ENCODE measurements at regions not wholly inside any gene's neighbourhood (a gene's known extent, or its start where the extent isn't known, plus 50 kb on each side); places are given as distances from the start of the nearest gene placed in this dataset.

DNA sequence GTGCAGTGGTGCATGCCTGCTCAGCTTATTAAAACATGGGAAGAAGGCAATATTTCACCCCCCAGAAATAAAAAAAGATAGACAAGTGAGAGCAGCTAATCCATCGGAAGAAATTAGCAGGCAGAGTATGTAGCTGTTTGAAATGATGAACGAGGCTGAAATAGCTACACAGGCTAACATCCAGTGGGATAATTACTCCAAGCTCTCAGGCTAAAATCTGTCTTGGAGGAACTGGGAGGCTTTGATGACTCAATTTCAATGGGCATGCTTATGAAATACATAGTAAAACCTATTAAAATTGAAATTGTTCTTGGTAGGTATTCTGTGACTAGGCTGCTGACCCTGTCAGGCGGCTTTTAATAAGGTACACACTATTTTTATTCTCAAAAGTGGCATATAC, 84.1 kb upstream of the RRP15 start:
- H3K27ac ChIP-seq (ENCODE audit: low read depth in 1 of 2, low read length in 1 of 2) = no peak overlapping the region

DNA sequence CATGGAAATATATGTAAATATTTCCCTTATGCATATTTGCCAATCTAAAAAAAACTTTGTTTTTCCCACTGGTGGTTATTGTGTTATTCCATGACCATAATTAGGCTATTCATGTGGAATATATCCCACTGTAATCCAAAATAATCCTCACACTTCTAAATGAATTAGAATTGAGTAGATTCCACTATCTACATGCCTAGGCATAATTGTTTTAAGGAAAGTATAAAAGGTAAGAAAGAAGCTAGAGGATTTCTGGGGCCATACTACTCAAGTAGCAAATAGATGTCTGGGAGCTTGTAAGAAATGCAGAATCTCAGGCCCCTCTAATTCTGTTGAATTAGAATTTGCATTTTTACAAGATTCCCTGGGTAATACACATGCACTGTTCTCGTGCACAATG, 83.5 kb upstream of the RRP15 start:
- H3K27ac ChIP-seq (ENCODE audit: low read depth in 1 of 2, low read length in 1 of 2) = no peak overlapping the region
- no peaks in the 10 kb centered on the region for H3K4me1 ChIP-seq (ENCODE audit: control insufficient read depth in 2 of 2, insufficient read depth in 2 of 2, low read length in 2 of 2)
- H3K4me3 ChIP-seq (ENCODE audit: low read length in 2 of 2) = no peak overlapping the region
- WGBS = 86% methylated on average over 1 of the region's 1 CpG
- no peak for DNase-seq (ENCODE audit: low read depth in 6 of 9, low spot score in 9 of 9)
- H3K27me3 ChIP-seq (ENCODE audit: control insufficient read depth in 2 of 2, insufficient read depth in 1 of 2, low read length in 1 of 2) = no peaks in the 10 kb centered on the region
- no peaks in the 10 kb centered on the region for H3K36me3 ChIP-seq (ENCODE audit: control insufficient read depth in 2 of 2, insufficient read depth in 2 of 2, low read length in 1 of 2)
- no peaks in the 10 kb centered on the region for H3K9me3 ChIP-seq (ENCODE audit: control insufficient read depth in 2 of 2, insufficient read depth in 1 of 2, low read length in 1 of 2)

More for the DNA sequence above, 84.1 kb upstream of the RRP15 start:
- no peaks in the 10 kb centered on the region for H3K27me3 ChIP-seq (ENCODE audit: control insufficient read depth in 2 of 2, insufficient read depth in 1 of 2, low read length in 1 of 2)
- 89% methylated on average over 3 of the region's 3 CpGs for WGBS
- H3K4me3 ChIP-seq (ENCODE audit: low read length in 2 of 2) = no peak overlapping the region
- H3K36me3 ChIP-seq (ENCODE audit: control insufficient read depth in 2 of 2, insufficient read depth in 2 of 2, low read length in 1 of 2) = no peaks in the 10 kb centered on the region
- no peaks in the 10 kb centered on the region for H3K9me3 ChIP-seq (ENCODE audit: control insufficient read depth in 2 of 2, insufficient read depth in 1 of 2, low read length in 1 of 2)
- H3K4me1 ChIP-seq (ENCODE audit: control insufficient read depth in 2 of 2, insufficient read depth in 2 of 2, low read length in 2 of 2) = no peaks in the 10 kb centered on the region
- no peak for DNase-seq (ENCODE audit: low read depth in 6 of 9, low spot score in 9 of 9)

DNA sequence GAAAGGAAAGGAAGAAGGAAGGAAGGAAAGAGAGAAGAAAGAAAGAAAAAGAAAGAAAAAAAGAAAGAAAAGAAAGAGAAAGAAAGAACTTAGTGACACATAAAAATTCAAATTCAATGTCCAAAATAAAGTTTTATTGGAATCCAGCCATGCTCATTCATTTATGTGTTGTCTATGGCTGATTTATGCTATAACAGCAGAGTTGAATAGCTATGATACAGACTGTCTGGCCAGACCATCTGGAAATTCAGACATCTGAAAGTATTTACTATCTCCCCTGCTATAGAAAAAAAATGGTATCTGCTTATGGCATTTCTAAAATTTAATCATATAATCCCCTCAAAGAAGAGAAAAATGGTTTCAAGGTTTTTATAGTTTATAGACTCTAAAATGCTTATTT, 79.4 kb upstream of the RRP15 start:
- no peak for DNase-seq (ENCODE audit: low read depth in 6 of 9, low spot score in 9 of 9)
- no peaks in the 10 kb centered on the region for H3K36me3 ChIP-seq (ENCODE audit: control insufficient read depth in 2 of 2, insufficient read depth in 2 of 2, low read length in 1 of 2)
- H3K27ac ChIP-seq (ENCODE audit: low read depth in 1 of 2, low read length in 1 of 2) = no peak overlapping the region
- no peaks in the 10 kb centered on the region for H3K9me3 ChIP-seq (ENCODE audit: control insufficient read depth in 2 of 2, insufficient read depth in 1 of 2, low read length in 1 of 2)
- H3K4me1 ChIP-seq (ENCODE audit: control insufficient read depth in 2 of 2, insufficient read depth in 2 of 2, low read length in 2 of 2) = no peaks in the 10 kb centered on the region
- H3K27me3 ChIP-seq (ENCODE audit: control insufficient read depth in 2 of 2, insufficient read depth in 1 of 2, low read length in 1 of 2) = no peaks in the 10 kb centered on the region
- no peak overlapping the region for H3K4me3 ChIP-seq (ENCODE audit: low read length in 2 of 2)

- H3K27ac ChIP-seq (ENCODE audit: low read depth in 1 of 2, low read length in 1 of 2) = no peak overlapping the region
- H3K27me3 ChIP-seq (ENCODE audit: control insufficient read depth in 2 of 2, insufficient read depth in 1 of 2, low read length in 1 of 2) = no peaks in the 10 kb centered on the region
- no peaks in the 10 kb centered on the region for H3K9me3 ChIP-seq (ENCODE audit: control insufficient read depth in 2 of 2, insufficient read depth in 1 of 2, low read length in 1 of 2)
- H3K36me3 ChIP-seq (ENCODE audit: control insufficient read depth in 2 of 2, insufficient read depth in 2 of 2, low read length in 1 of 2) = no peaks in the 10 kb centered on the region
- no peak for DNase-seq (ENCODE audit: low read depth in 6 of 9, low spot score in 9 of 9)
- 89% methylated on average over 3 of the region's 3 CpGs for WGBS
- H3K4me1 ChIP-seq (ENCODE audit: control insufficient read depth in 2 of 2, insufficient read depth in 2 of 2, low read length in 2 of 2) = no peaks in the 10 kb centered on the region
- no peak overlapping the region for H3K4me3 ChIP-seq (ENCODE audit: low read length in 2 of 2)
These were observed 77.9 kb upstream of the RRP15 start for GRCh38 chr1:218207194-218207593.

- Histone ChIP-seq H3K36me3 (ENCODE audit: control insufficient read depth in 2 of 2, insufficient read depth in 2 of 2, low read length in 1 of 2) (no peaks in the 10 kb centered on the region), H3K4me3 (ENCODE audit: low read length in 2 of 2) (no peak overlapping the region), H3K4me1 (ENCODE audit: control insufficient read depth in 2 of 2, insufficient read depth in 2 of 2, low read length in 2 of 2) (no peaks in the 10 kb centered on the region), H3K27me3 (ENCODE audit: control insufficient read depth in 2 of 2, insufficient read depth in 1 of 2, low read length in 1 of 2) (no peaks in the 10 kb centered on the region), H3K27ac (ENCODE audit: low read depth in 1 of 2, low read length in 1 of 2) (no peak overlapping the region), H3K9me3 (ENCODE audit: control insufficient read depth in 2 of 2, insufficient read depth in 1 of 2, low read length in 1 of 2) (no peaks in the 10 kb centered on the region)
- DNase-seq (ENCODE audit: low read depth in 6 of 9, low spot score in 9 of 9) = no peak
- 87% methylated on average over 3 of the region's 3 CpGs for WGBS
These were observed 75.7 kb upstream of the RRP15 start for GRCh38 chr1:218209351-218209861.

DNA sequence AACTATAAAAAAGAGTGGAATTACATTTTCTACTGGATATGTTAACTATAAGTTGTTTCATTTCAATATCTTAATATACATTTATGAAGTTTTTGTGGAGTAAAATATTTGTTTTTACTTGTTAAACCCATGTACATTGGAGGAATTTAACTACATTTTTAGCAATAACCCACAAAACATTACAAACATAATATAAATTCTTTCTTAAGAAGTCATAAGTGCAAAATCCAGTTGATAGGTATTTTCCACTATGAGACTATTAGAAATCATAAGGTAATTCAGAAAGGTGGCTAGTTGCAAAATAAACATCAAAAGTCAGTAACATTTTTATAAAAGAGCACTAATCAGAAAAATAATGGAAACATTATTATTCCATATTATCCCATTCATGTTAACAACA, 73.9 kb upstream of the RRP15 start:
- Histone ChIP-seq H3K4me1 (ENCODE audit: control insufficient read depth in 2 of 2, insufficient read depth in 2 of 2, low read length in 2 of 2) (no peaks in the 10 kb centered on the region), H3K4me3 (ENCODE audit: low read length in 2 of 2) (no peak overlapping the region), H3K27ac (ENCODE audit: low read depth in 1 of 2, low read length in 1 of 2) (no peak overlapping the region), H3K27me3 (ENCODE audit: control insufficient read depth in 2 of 2, insufficient read depth in 1 of 2, low read length in 1 of 2) (no peaks in the 10 kb centered on the region), H3K9me3 (ENCODE audit: control insufficient read depth in 2 of 2, insufficient read depth in 1 of 2, low read length in 1 of 2) (no peaks in the 10 kb centered on the region), H3K36me3 (ENCODE audit: control insufficient read depth in 2 of 2, insufficient read depth in 2 of 2, low read length in 1 of 2) (no peaks in the 10 kb centered on the region)
- no peak for DNase-seq (ENCODE audit: low read depth in 6 of 9, low spot score in 9 of 9)

DNA sequence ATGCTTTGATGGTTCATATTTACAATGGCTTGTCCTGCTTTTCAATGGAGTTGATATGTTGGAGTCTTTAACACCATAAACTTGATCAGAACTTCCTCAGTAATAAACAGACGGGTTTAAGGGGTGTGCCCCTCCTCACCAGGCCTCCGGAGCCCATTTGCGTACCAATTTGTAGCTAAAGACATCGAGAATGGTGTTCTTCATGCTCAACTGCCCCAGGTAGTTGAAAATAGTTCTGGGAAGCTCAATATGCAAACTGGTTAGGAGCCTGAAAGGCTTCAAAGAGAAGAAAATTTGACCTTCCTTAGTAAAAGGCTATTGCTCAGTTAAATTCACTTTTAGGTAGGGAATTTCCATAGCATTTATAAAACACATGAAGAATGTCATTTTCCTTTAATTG, 68.1 kb upstream of the RRP15 start:
- no peaks in the 10 kb centered on the region for H3K4me1 ChIP-seq (ENCODE audit: control insufficient read depth in 2 of 2, insufficient read depth in 2 of 2, low read length in 2 of 2)
- DNase-seq (ENCODE audit: low read depth in 6 of 9, low spot score in 9 of 9) = no peak
- no peaks in the 10 kb centered on the region for H3K9me3 ChIP-seq (ENCODE audit: control insufficient read depth in 2 of 2, insufficient read depth in 1 of 2, low read length in 1 of 2)
- WGBS = 28% methylated on average over 4 of the region's 4 CpGs
- H3K36me3 ChIP-seq (ENCODE audit: control insufficient read depth in 2 of 2, insufficient read depth in 2 of 2, low read length in 1 of 2) = no peaks in the 10 kb centered on the region
- no peak overlapping the region for H3K27ac ChIP-seq (ENCODE audit: low read depth in 1 of 2, low read length in 1 of 2)
- H3K27me3 ChIP-seq (ENCODE audit: control insufficient read depth in 2 of 2, insufficient read depth in 1 of 2, low read length in 1 of 2) = no peaks in the 10 kb centered on the region
- no peak overlapping the region for H3K4me3 ChIP-seq (ENCODE audit: low read length in 2 of 2)

- no peaks in the 10 kb centered on the region for H3K4me1 ChIP-seq (ENCODE audit: control insufficient read depth in 2 of 2, insufficient read depth in 2 of 2, low read length in 2 of 2)
- H3K36me3 ChIP-seq (ENCODE audit: control insufficient read depth in 2 of 2, insufficient read depth in 2 of 2, low read length in 1 of 2) = no peaks in the 10 kb centered on the region
- no peak for DNase-seq (ENCODE audit: low read depth in 6 of 9, low spot score in 9 of 9)
- H3K9me3 ChIP-seq (ENCODE audit: control insufficient read depth in 2 of 2, insufficient read depth in 1 of 2, low read length in 1 of 2) = no peaks in the 10 kb centered on the region
- no peak overlapping the region for H3K4me3 ChIP-seq (ENCODE audit: low read length in 2 of 2)
- H3K27me3 ChIP-seq (ENCODE audit: control insufficient read depth in 2 of 2, insufficient read depth in 1 of 2, low read length in 1 of 2) = no peaks in the 10 kb centered on the region
- 79% methylated on average over 2 of the region's 2 CpGs for WGBS
- H3K27ac ChIP-seq (ENCODE audit: low read depth in 1 of 2, low read length in 1 of 2) = no peak overlapping the region
These were observed 65.6 kb upstream of the RRP15 start for GRCh38 chr1:218219460-218219859.

- Histone ChIP-seq H3K27ac (ENCODE audit: low read depth in 1 of 2, low read length in 1 of 2) (no peak overlapping the region), H3K27me3 (ENCODE audit: control insufficient read depth in 2 of 2, insufficient read depth in 1 of 2, low read length in 1 of 2) (no peaks in the 10 kb centered on the region), H3K36me3 (ENCODE audit: control insufficient read depth in 2 of 2, insufficient read depth in 2 of 2, low read length in 1 of 2) (no peaks in the 10 kb centered on the region), H3K9me3 (ENCODE audit: control insufficient read depth in 2 of 2, insufficient read depth in 1 of 2, low read length in 1 of 2) (no peaks in the 10 kb centered on the region), H3K4me3 (ENCODE audit: low read length in 2 of 2) (no peak overlapping the region), H3K4me1 (ENCODE audit: control insufficient read depth in 2 of 2, insufficient read depth in 2 of 2, low read length in 2 of 2) (no peaks in the 10 kb centered on the region)
- DNase-seq (ENCODE audit: low read depth in 6 of 9, low spot score in 9 of 9) = no peak
- WGBS = 83% methylated on average over 1 of the region's 1 CpG
These were observed 61.0 kb upstream of the RRP15 start for GRCh38 chr1:218224101-218224500.

- WGBS = 91% methylated on average over 5 of the region's 5 CpGs
- no peak for DNase-seq (ENCODE audit: low read depth in 6 of 9, low spot score in 9 of 9)
- H3K9me3 ChIP-seq (ENCODE audit: control insufficient read depth in 2 of 2, insufficient read depth in 1 of 2, low read length in 1 of 2) = no peaks in the 10 kb centered on the region
- no peak overlapping the region for H3K27ac ChIP-seq (ENCODE audit: low read depth in 1 of 2, low read length in 1 of 2)
- H3K36me3 ChIP-seq (ENCODE audit: control insufficient read depth in 2 of 2, insufficient read depth in 2 of 2, low read length in 1 of 2) = no peaks in the 10 kb centered on the region
- no peak overlapping the region for H3K4me3 ChIP-seq (ENCODE audit: low read length in 2 of 2)
- no peaks in the 10 kb centered on the region for H3K4me1 ChIP-seq (ENCODE audit: control insufficient read depth in 2 of 2, insufficient read depth in 2 of 2, low read length in 2 of 2)
- H3K27me3 ChIP-seq (ENCODE audit: control insufficient read depth in 2 of 2, insufficient read depth in 1 of 2, low read length in 1 of 2) = no peaks in the 10 kb centered on the region
These were observed 59.1 kb upstream of the RRP15 start for GRCh38 chr1:218226005-218226404.

Measured in thymus (tissue), 11 donors.